GM19239 (cell line): ENCODE measurements at regions not wholly inside any gene's neighbourhood (a gene's known extent, or its start where the extent isn't known, plus 50 kb on each side); places are given as distances from the start of the nearest gene placed in this dataset.
"Not testable (repeated sequence)": the region's sequence is repeated elsewhere in the genome, so short reads cannot be mapped to it uniquely, and the experiment has no call there.

Experiments used
- DNase-seq: peaks from one replicate; pipeline ENCODE4 v3.0.0; 2011; ENCODE audit warnings: low spot score; ENCODE audit not compliant: insufficient read length
- FAIRE-seq: peaks from 2 replicates; lab custom pipeline; 2011; peaks lifted over from hg19 to GRCh38; lab: Jason Lieb, UNC

- FAIRE-seq, result no peak
- no peak for DNase-seq
Measured at GRCh38 chr4:177494791-177495190, 52.6 kb upstream of the AGA start.

GRCh38 chr4:177495626-177496025 is 53.4 kb upstream of the AGA start:
- not testable (repeated sequence) for DNase-seq, FAIRE-seq

- DNase-seq, result no peak
- no peak for FAIRE-seq
Measured at GRCh38 chr4:177499537-177499936, 57.3 kb upstream of the AGA start.

GRCh38 chr4:177505171-177505615 is 63.0 kb upstream of the AGA start:
- DNase-seq (no peak), FAIRE-seq (no peak)

- DNase-seq, result no peak
- FAIRE-seq, result no peak
Measured at GRCh38 chr4:177508662-177509061, 66.4 kb upstream of the AGA start.

- FAIRE-seq, result no peak
- no peak for DNase-seq
Measured at GRCh38 chr4:177509226-177509745, 67.0 kb upstream of the AGA start.

- no peak for FAIRE-seq
- DNase-seq, result no peak
Measured at GRCh38 chr4:177511611-177512010, 69.4 kb upstream of the AGA start.

- DNase-seq, result no peak
Measured at GRCh38 chr4:177512646-177513045, 70.4 kb upstream of the AGA start.

GRCh38 chr4:177517862-177518261 is 75.6 kb upstream of the AGA start:
- no peak for DNase-seq
- FAIRE-seq, result no peak

More at GRCh38 chr4:177512646-177513045, 70.4 kb upstream of the AGA start:
- no peak for FAIRE-seq

GRCh38 chr4:177519481-177520260 is 77.4 kb upstream of the AGA start:
- no peak for FAIRE-seq
- no peak for DNase-seq

GRCh38 chr4:177528620-177529019 is 86.4 kb upstream of the AGA start:
- DNase-seq (no peak), FAIRE-seq (no peak)

GRCh38 chr4:177530561-177530960 is 88.3 kb upstream of the AGA start:
- FAIRE-seq (no peak), DNase-seq (no peak)

GRCh38 chr4:177532358-177532757 is 90.1 kb upstream of the AGA start:
- DNase-seq (no peak), FAIRE-seq (no peak)

- not testable (repeated sequence) for DNase-seq, FAIRE-seq
Measured at GRCh38 chr4:177534841-177535240, 92.6 kb upstream of the AGA start.

GRCh38 chr4:177546745-177547144 is 104.5 kb upstream of the AGA start:
- no peak for DNase-seq
- FAIRE-seq, result no peak

- FAIRE-seq (no peak), DNase-seq (no peak)
Measured at GRCh38 chr4:177547985-177548384, 105.7 kb upstream of the AGA start.

- no peak for DNase-seq
- no peak for FAIRE-seq
Measured at GRCh38 chr4:177555007-177555574, 112.9 kb upstream of the AGA start.

GRCh38 chr4:177557416-177557815 is 115.2 kb upstream of the AGA start:
- DNase-seq (no peak), FAIRE-seq (no peak)

GRCh38 chr4:177558995-177559394 is 116.8 kb upstream of the AGA start:
- DNase-seq (no peak), FAIRE-seq (no peak)

GRCh38 chr4:177562163-177562562 is 119.9 kb upstream of the AGA start:
- FAIRE-seq (no peak), DNase-seq (no peak)

GRCh38 chr4:177562859-177563258 is 120.6 kb upstream of the AGA start:
- DNase-seq, result no peak
- FAIRE-seq, result no peak

GRCh38 chr4:177566691-177567090 is 124.5 kb upstream of the AGA start:
- no peak for DNase-seq

More at GRCh38 chr4:177566691-177567090, 124.5 kb upstream of the AGA start:
- FAIRE-seq, result no peak
